Colonic mucosa (tissue), 4 donors: ENCODE measurements at regions not wholly inside any gene's neighbourhood (a gene's known extent, or its start where the extent isn't known, plus 50 kb on each side); places are given as distances from the start of the nearest gene placed in this dataset.

Experiments
- DNase-seq: peaks from one replicate; pipeline ENCODE4 v3.0.0-alpha.2; 2020
- H3K27ac ChIP-seq: fragments of 200-600 bp; one replicate; pipeline ENCODE4 v1.8.0; 2021
- H3K27me3 ChIP-seq: fragments of 200-600 bp; one replicate; pipeline ENCODE4 v1.8.0; 2021
- H3K36me3 ChIP-seq: fragments of 200-600 bp; one replicate; pipeline ENCODE4 v1.8.0; 2021
- H3K4me1 ChIP-seq: fragments of 200-600 bp; one replicate; pipeline ENCODE4 v1.8.0; 2021; ENCODE audit warnings: mild to moderate bottlenecking
- H3K4me3 ChIP-seq: fragments of 200-600 bp; one replicate; pipeline ENCODE4 v1.8.0; 2021
- H3K9ac ChIP-seq, 2 donors: one replicate each; pipeline ENCODE4 v1.7.0; 2013; ENCODE audit warnings: control low read depth in 2 of 2, low read depth in 2 of 2, low read length in 2 of 2
- H3K9me3 ChIP-seq: fragments of 200-600 bp; one replicate; pipeline ENCODE4 v1.8.0; 2021
- CTCF ChIP-seq: fragments of 200-600 bp; IDR thresholded peaks from one replicate; pipeline ENCODE4 v1.8.0; 2022; ENCODE audit warnings: antibody characterized with exemption, mild to moderate bottlenecking
- intact Hi-C: fragments of 100-400 bp; cut with DNase I; formaldehyde crosslinking; loops from one replicate; pipeline ENCODE4 v1.14.1; 2022
- donor health status: healthy.
- donor health status: DM: no; HTN: no; CAD: no.
- donor health status: DM: no; HTN: no; CAD: no.

GRCh38 chr2:20523799-20524187 is 76.9 kb downstream of the RHOB start:
- Histone ChIP-seq H3K27ac (no peak overlapping the region), H3K27me3 (no peaks in the 10 kb centered on the region), H3K9ac (no peak overlapping the region), H3K36me3 (no peaks in the 10 kb centered on the region), H3K9me3 (no peaks in the 10 kb centered on the region), H3K4me3 (no peak overlapping the region), H3K4me1 (no peaks in the 10 kb centered on the region)
- no peak for TF ChIP-seq CTCF
- DNase-seq: no peak
- intact Hi-C loops: no loop called here

DNA sequence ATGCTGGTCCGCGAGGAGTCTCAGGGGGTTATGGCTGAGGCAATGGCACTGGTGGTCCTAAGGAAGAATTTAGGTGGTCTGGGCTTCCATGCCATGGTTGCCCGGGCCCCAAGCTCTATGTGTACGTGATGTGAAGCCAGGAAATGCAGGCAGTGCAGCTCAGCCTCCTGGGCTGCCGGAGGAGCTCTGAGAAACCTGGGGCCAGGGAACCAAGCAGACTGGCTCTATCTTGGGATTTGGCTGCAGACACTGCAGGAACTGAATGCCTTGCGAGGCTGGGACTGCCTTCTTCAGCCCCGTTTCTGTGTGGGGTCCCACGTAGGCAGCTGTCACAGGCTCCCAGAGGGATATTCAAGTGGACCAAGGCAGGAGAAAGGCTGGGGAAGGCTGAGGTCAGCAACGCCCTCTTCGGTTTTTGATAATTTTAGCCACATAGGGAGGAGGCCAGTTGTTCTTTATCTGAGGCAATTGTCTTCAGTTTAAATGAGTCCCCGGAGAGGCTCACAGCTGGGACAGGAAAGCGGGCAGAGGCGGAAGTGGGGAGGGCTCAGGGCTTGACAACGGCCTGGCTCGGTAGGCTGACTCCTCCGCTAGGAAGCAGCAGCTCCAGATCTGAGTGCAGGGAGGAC is 77.7 kb downstream of the RHOB start:
- H3K9me3 ChIP-seq: no peaks in the 10 kb centered on the region
- no peaks in the 10 kb centered on the region for H3K36me3 ChIP-seq
- H3K27me3 ChIP-seq: no peaks in the 10 kb centered on the region
- TF ChIP-seq CTCF: no peak
- intact Hi-C loops: no loop called here
- H3K27ac ChIP-seq: no peak overlapping the region
- no peak overlapping the region for H3K9ac ChIP-seq
- DNase-seq: no peak
- H3K4me3 ChIP-seq: no peak overlapping the region
- H3K4me1 ChIP-seq: no peaks in the 10 kb centered on the region

DNA sequence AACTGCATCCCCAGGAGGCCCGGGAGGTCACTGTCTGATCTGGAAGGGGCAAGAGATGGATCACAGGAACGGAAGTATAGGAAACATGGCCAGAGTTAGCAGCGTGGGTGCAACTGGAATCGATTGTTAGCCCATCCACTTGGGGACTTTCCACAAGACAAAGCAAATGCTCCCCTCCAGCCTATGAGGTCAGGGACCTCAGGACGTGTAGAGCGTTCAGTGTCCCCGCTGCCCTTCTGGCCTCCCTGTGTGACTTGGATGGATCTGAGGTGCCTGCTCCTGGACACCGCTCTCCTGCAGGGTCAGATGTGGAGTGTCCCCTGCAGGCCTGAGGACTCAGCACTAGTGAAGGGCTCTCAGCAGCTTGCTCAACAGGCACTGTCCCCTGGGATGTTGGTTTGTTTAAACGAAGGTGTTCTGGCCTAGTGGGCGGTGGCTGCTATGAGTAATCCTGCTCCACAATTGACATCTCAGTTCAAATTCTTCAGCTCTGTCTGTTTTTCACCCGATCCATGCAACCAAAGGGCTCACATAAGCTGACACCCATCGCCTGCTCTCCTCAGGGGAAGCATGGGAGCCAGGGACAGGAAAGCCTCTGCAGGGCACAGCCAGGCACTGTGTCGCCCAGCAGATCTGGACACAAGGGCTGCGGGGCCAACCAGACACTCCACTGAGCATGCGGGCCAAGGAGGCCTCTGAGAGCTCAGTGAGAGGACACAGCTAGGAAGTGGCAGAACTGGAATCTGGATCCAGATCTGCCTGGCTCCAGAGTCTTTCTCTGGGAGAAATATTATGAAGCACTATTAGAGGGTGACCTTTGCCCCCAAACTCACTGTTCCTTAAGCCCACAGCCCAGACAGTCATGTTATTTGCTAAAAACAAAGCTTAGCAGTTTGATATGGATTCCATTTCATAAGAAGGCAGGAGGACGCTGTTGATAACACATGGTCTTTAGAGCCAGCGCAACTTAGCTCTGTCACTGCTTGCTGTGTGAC is 78.5 kb downstream of the RHOB start:
- no peaks in the 10 kb centered on the region for H3K36me3 ChIP-seq
- intact Hi-C loops: no loop called here
- no peak for DNase-seq
- no peak overlapping the region for H3K9ac ChIP-seq
- no peak overlapping the region for H3K27ac ChIP-seq
- no peaks in the 10 kb centered on the region for H3K4me1 ChIP-seq
- no peaks in the 10 kb centered on the region for H3K27me3 ChIP-seq
- H3K9me3 ChIP-seq: no peaks in the 10 kb centered on the region
- no peak for TF ChIP-seq CTCF
- H3K4me3 ChIP-seq: no peak overlapping the region

DNA sequence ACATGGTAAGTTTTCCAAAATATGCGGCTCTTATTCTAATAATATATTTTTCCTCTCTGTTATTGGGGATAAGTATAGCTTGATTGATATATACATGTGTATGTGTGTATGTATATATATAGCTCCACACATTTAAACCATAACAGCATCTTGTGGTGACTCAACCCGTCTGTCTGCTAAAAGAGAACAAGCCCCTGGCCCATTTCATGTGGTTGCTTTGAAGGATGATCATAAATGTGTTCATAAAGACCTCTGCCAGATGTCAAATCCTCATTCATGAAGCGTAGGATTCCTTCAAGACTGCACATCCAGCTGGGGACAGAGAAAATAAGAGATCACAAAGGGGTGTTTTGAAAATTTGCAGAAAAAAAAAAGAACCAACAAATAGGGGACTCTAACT is 79.3 kb downstream of the RHOB start:
- Histone ChIP-seq H3K4me3 (no peak overlapping the region), H3K27me3 (no peaks in the 10 kb centered on the region), H3K36me3 (no peaks in the 10 kb centered on the region), H3K9me3 (no peaks in the 10 kb centered on the region), H3K4me1 (no peaks in the 10 kb centered on the region), H3K27ac (no peak overlapping the region), H3K9ac (no peak overlapping the region)
- no peak for TF ChIP-seq CTCF
- intact Hi-C loops: no loop called here
- no peak for DNase-seq

- TF ChIP-seq CTCF: no peak
- H3K36me3 ChIP-seq: no peaks in the 10 kb centered on the region
- H3K27ac ChIP-seq: no peak overlapping the region
- H3K4me1 ChIP-seq: no peaks in the 10 kb centered on the region
- no peaks in the 10 kb centered on the region for H3K9me3 ChIP-seq
- intact Hi-C loops: no loop called here
- no peak for DNase-seq
- H3K4me3 ChIP-seq: no peak overlapping the region
- H3K9ac ChIP-seq: no peak overlapping the region
- no peaks in the 10 kb centered on the region for H3K27me3 ChIP-seq
Observed at GRCh38 chr2:20526708-20527107, 79.8 kb downstream of the RHOB start.
